Tibial nerve (tissue), 4 donors: ENCODE measurements at regions not wholly inside any gene's neighbourhood (a gene's known extent, or its start where the extent isn't known, plus 50 kb on each side); places are given as distances from the start of the nearest gene placed in this dataset.

Experiments used
- DNase-seq, 2 donors: peaks; one replicate each; pipeline ENCODE4 v3.0.0-alpha.2; 2019; ENCODE audit warnings: low spot score in 2 of 2
- H3K27ac ChIP-seq, 4 donors: fragments of 200-600 bp; sonication (generic) in 3 of 4; one replicate each; pipeline ENCODE4 v1.5.1; 2017 to 2019; ENCODE audit warnings: mild to moderate bottlenecking in 1 of 4
- H3K27me3 ChIP-seq, 2 donors: fragments of 200-600 bp; sonication (generic) in 1 of 2; one replicate each; pipeline versions ENCODE4 v1.5.1 to v1.6.0; 2017 to 2019
- H3K36me3 ChIP-seq, 3 donors: fragments of 200-600 bp; sonication (generic); one replicate each; pipeline ENCODE4 v1.5.1; 2018 to 2019
- H3K4me1 ChIP-seq, 4 donors: fragments of 200-600 bp; sonication (generic) in 3 of 4; one replicate each; pipeline ENCODE4 v1.5.1; 2017 to 2019
- H3K4me3 ChIP-seq, 4 donors: fragments of 200-600 bp; sonication (generic) in 3 of 4; one replicate each; pipeline ENCODE4 v1.5.1; 2017 to 2019; ENCODE audit warnings: mild to moderate bottlenecking in 1 of 4, moderate library complexity in 1 of 4
- H3K9me3 ChIP-seq, 4 donors: fragments of 200-600 bp; sonication (generic) in 3 of 4; one replicate each; pipeline ENCODE4 v1.5.1; 2017 to 2019
- EP300 ChIP-seq, 2 donors: sonication (generic); formaldehyde crosslinking; IDR thresholded peaks; one replicate each; pipeline ENCODE4 v1.6.1; 2017; ENCODE audit warnings: antibody characterized with exemption in 2 of 2, mild to moderate bottlenecking in 1 of 2
- POLR2A ChIP-seq, 2 donors: fragments of 450-650 bp; IDR thresholded peaks; one replicate each; pipeline ENCODE4 v1.6.1; 2017; ENCODE audit warnings: antibody characterized with exemption in 2 of 2, mild to moderate bottlenecking in 2 of 2, moderate library complexity in 2 of 2
- WGBS, 2 donors: methylation state at CpG; one replicate each; pipeline ENCODE4 v1.1.5; 2018; 5-methylcytosine and 5-hydroxymethylcytosine counted together
- TF ChIP-seq, protein P1 (sequence below), 5 experiments: fragments of 200-600 bp in 3 of 5; fragments of 450-650 bp in 2 of 5; sonication (generic) in 3 of 5; IDR thresholded peaks; one replicate each; pipeline ENCODE4 v1.5.1; 2016 to 2019; ENCODE audit warnings: antibody characterized with exemption in 5 of 5, mild to moderate bottlenecking in 3 of 5, moderate library complexity in 2 of 5

DNA sequence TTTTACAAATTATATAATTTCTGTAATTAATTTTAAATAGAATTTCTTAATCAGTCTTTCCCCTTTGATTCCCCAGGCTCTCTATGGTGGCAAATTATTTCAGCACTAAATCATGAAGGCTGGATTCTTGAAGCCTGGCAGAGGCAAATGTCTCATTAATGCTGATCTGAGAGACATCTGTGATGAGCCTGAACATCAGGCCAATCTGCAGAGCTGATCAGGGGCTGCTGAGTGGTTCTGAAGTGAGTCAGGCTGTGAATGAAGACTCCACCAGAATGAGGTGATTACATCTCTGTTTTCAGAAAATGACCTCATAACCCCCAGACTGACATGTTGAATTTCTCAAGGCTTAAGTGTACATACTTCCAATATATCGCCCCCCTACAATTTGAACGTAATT, 124.2 kb upstream of the MIS18BP1 start:
- no peaks in the 10 kb centered on the region for H3K36me3 ChIP-seq
- H3K9me3 ChIP-seq = no peaks in the 10 kb centered on the region
- DNase-seq = no peak
- H3K4me1 ChIP-seq = no peaks in the 10 kb centered on the region
- 83 to 88% methylated on average over 2 of the region's 2 CpGs for WGBS, 2 donors
- TF ChIP-seq, protein P1, sequence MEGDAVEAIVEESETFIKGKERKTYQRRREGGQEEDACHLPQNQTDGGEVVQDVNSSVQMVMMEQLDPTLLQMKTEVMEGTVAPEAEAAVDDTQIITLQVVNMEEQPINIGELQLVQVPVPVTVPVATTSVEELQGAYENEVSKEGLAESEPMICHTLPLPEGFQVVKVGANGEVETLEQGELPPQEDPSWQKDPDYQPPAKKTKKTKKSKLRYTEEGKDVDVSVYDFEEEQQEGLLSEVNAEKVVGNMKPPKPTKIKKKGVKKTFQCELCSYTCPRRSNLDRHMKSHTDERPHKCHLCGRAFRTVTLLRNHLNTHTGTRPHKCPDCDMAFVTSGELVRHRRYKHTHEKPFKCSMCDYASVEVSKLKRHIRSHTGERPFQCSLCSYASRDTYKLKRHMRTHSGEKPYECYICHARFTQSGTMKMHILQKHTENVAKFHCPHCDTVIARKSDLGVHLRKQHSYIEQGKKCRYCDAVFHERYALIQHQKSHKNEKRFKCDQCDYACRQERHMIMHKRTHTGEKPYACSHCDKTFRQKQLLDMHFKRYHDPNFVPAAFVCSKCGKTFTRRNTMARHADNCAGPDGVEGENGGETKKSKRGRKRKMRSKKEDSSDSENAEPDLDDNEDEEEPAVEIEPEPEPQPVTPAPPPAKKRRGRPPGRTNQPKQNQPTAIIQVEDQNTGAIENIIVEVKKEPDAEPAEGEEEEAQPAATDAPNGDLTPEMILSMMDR (IDR thresholded peaks at IDR 0.05) = no peak
- no peak for TF ChIP-seq EP300 (IDR thresholded peaks at IDR 0.05)
- no peak for TF ChIP-seq POLR2A (IDR thresholded peaks at IDR 0.05)
- no peak overlapping the region for H3K27ac ChIP-seq
- no peak overlapping the region for H3K4me3 ChIP-seq
- H3K27me3 ChIP-seq = no peaks in the 10 kb centered on the region

- WGBS, 2 donors = 60 to 80% methylated on average over 2 of the region's 2 CpGs
- Histone ChIP-seq H3K27ac (no peak overlapping the region), H3K4me3 (no peak overlapping the region), H3K36me3 (no peaks in the 10 kb centered on the region), H3K4me1 (no peaks in the 10 kb centered on the region), H3K9me3 (no peaks in the 10 kb centered on the region), H3K27me3 (no peaks in the 10 kb centered on the region)
- DNase-seq = no peak
- TF ChIP-seq, protein P1 (IDR thresholded peaks at IDR 0.05) = no peak
- TF ChIP-seq POLR2A (IDR thresholded peaks at IDR 0.05) = no peak
Measured at GRCh38 chr14:45373877-45374276, 120.9 kb upstream of the MIS18BP1 start.

- no peaks in the 10 kb centered on the region for H3K4me1 ChIP-seq
- no peaks in the 10 kb centered on the region for H3K36me3 ChIP-seq
- no peak overlapping the region for H3K4me3 ChIP-seq
- no peak for DNase-seq
- no peaks in the 10 kb centered on the region for H3K9me3 ChIP-seq
- H3K27me3 ChIP-seq = no peaks in the 10 kb centered on the region
- no peak for TF ChIP-seq EP300 (IDR thresholded peaks at IDR 0.05)
- TF ChIP-seq POLR2A (IDR thresholded peaks at IDR 0.05) = no peak
- TF ChIP-seq, protein P1 (IDR thresholded peaks at IDR 0.05) = no peak
- H3K27ac ChIP-seq = no peak overlapping the region
- WGBS, 2 donors = 57 to 60% methylated on average over 4 of the region's 4 CpGs
Measured at GRCh38 chr14:45364565-45365156, 111.7 kb upstream of the MIS18BP1 start.

GRCh38 chr14:45362505-45362904, 109.5 kb upstream of the MIS18BP1 start:
- Histone ChIP-seq H3K4me1 (no peaks in the 10 kb centered on the region), H3K27ac (no peak overlapping the region), H3K4me3 (no peak overlapping the region), H3K9me3 (no peaks in the 10 kb centered on the region), H3K27me3 (no peaks in the 10 kb centered on the region), H3K36me3 (no peaks in the 10 kb centered on the region)
- TF ChIP-seq EP300 (IDR thresholded peaks at IDR 0.05) (no peak), POLR2A (IDR thresholded peaks at IDR 0.05) (no peak)
- TF ChIP-seq, protein P1 (IDR thresholded peaks at IDR 0.05) = no peak
- DNase-seq = no peak
- 45 to 50% methylated on average over 1 of the region's 1 CpG for WGBS, 2 donors

- TF ChIP-seq, protein P1 (IDR thresholded peaks at IDR 0.05) = no peak
- TF ChIP-seq EP300 (IDR thresholded peaks at IDR 0.05) = no peak
- Histone ChIP-seq H3K4me3 (no peak overlapping the region), H3K27me3 (no peaks in the 10 kb centered on the region), H3K4me1 (no peaks in the 10 kb centered on the region), H3K27ac (no peak overlapping the region), H3K36me3 (no peaks in the 10 kb centered on the region), H3K9me3 (no peaks in the 10 kb centered on the region)
- 78 to 83% methylated on average over 2 of the region's 2 CpGs for WGBS, 2 donors
- DNase-seq = no peak
Measured at GRCh38 chr14:45361727-45362126, 108.7 kb upstream of the MIS18BP1 start.
